Smooth muscle cell (in vitro differentiated cells): ENCODE measurements at regions not wholly inside any gene's neighbourhood (a gene's known extent, or its start where the extent isn't known, plus 50 kb on each side); places are given as distances from the start of the nearest gene placed in this dataset.

Experiments used
- DNase-seq: peaks from one replicate; lab custom pipeline; 2025; ENCODE audit not compliant: unreplicated experiment; lab: John Stamatoyannopoulos, UW
- H2AFZ ChIP-seq: fragments of 200-600 bp; sonication (generic); 2 replicates; pipeline ENCODE4 v1.6.0; 2016; ENCODE audit warnings: antibody characterized with exemption, low read depth, mild to moderate bottlenecking
- H3F3A ChIP-seq: fragments of 200-600 bp; sonication (generic); 2 replicates; pipeline ENCODE4 v1.6.0; 2017; ENCODE audit warnings: antibody characterized with exemption, low read depth
- H3K27ac ChIP-seq: fragments of 200-600 bp; sonication (generic); 2 replicates; pipeline ENCODE4 v1.5.1; 2016; ENCODE audit warnings: low read depth, mild to moderate bottlenecking
- H3K27me3 ChIP-seq: fragments of 200-600 bp; sonication (generic); 2 replicates; pipeline ENCODE4 v1.6.1; 2016; ENCODE audit warnings: low read depth, mild to moderate bottlenecking
- H3K36me3 ChIP-seq: fragments of 200-600 bp; sonication (generic); 2 replicates; pipeline ENCODE4 v1.5.1; 2016; ENCODE audit warnings: low read depth
- H3K4me1 ChIP-seq: fragments of 200-600 bp; sonication (generic); 2 replicates; pipeline ENCODE4 v1.5.1; 2016; ENCODE audit warnings: low read depth
- H3K4me2 ChIP-seq: fragments of 200-600 bp; sonication (generic); 2 replicates; pipeline ENCODE4 v1.6.0; 2016; ENCODE audit warnings: mild to moderate bottlenecking
- H3K4me3 ChIP-seq: fragments of 200-600 bp; sonication (generic); 2 replicates; pipeline ENCODE4 v1.5.1; 2016; ENCODE audit warnings: mild to moderate bottlenecking
- H3K79me2 ChIP-seq: fragments of 200-600 bp; sonication (generic); 2 replicates; pipeline ENCODE4 v1.6.0; 2016; ENCODE audit warnings: low read depth, mild to moderate bottlenecking
- H3K9ac ChIP-seq: fragments of 200-600 bp; sonication (generic); 2 replicates; pipeline ENCODE4 v1.6.0; 2016; ENCODE audit warnings: low read depth
- H3K9me3 ChIP-seq: fragments of 200-600 bp; sonication (generic); replicated peaks from 2 replicates; pipeline ENCODE4 v1.5.1; 2016; ENCODE audit warnings: low read depth
- H4K20me1 ChIP-seq: fragments of 200-600 bp; sonication (generic); 2 replicates; pipeline ENCODE4 v1.6.0; 2016; ENCODE audit warnings: low read depth
- WGBS: methylation state at CpG from one replicate; pipeline ENCODE4 v1.1.7; 2016; ENCODE audit warnings: low lambda C conversion rate; 5-methylcytosine and 5-hydroxymethylcytosine counted together
- TF ChIP-seq, protein P1 (sequence below): fragments of 200-600 bp; sonication (generic); IDR thresholded peaks from 2 replicates; pipeline ENCODE4 v1.5.1; 2017; ENCODE audit warnings: borderline replicate concordance, mild to moderate bottlenecking, antibody characterized with exemption; ENCODE audit not compliant: insufficient read depth, poor library complexity, severe bottlenecking

GRCh38 chr11:8766043-8766987 is 83.7 kb downstream of the RPL27A start:
- no peaks in the 10 kb centered on the region for H3K27me3 ChIP-seq
- H4K20me1 ChIP-seq, result peaks cover 97% of the 10 kb centered on the region
- no peak overlapping the region for H2AFZ ChIP-seq
- peak overlapping the region; percentile 72 for H3K9ac ChIP-seq
- DNase-seq, result no peak
- H3F3A ChIP-seq, result peaks cover 39% of the 10 kb centered on the region
- H3K4me3 ChIP-seq, result no peak overlapping the region
- H3K79me2 ChIP-seq, result peaks cover 68% of the 10 kb centered on the region
- peaks cover 41% of the 10 kb centered on the region for H3K4me1 ChIP-seq
- H3K36me3 ChIP-seq, result no peaks in the 10 kb centered on the region
- peak overlapping the region; percentile 91 for H3K27ac ChIP-seq
- H3K4me2 ChIP-seq, result peak overlapping the region; percentile 58
- H3K9me3 ChIP-seq, result no peaks in the 10 kb centered on the region
- TF ChIP-seq, protein P1, sequence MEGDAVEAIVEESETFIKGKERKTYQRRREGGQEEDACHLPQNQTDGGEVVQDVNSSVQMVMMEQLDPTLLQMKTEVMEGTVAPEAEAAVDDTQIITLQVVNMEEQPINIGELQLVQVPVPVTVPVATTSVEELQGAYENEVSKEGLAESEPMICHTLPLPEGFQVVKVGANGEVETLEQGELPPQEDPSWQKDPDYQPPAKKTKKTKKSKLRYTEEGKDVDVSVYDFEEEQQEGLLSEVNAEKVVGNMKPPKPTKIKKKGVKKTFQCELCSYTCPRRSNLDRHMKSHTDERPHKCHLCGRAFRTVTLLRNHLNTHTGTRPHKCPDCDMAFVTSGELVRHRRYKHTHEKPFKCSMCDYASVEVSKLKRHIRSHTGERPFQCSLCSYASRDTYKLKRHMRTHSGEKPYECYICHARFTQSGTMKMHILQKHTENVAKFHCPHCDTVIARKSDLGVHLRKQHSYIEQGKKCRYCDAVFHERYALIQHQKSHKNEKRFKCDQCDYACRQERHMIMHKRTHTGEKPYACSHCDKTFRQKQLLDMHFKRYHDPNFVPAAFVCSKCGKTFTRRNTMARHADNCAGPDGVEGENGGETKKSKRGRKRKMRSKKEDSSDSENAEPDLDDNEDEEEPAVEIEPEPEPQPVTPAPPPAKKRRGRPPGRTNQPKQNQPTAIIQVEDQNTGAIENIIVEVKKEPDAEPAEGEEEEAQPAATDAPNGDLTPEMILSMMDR, result no peak
- WGBS, result 72% methylated on average over 8 of the region's 8 CpGs

DNA sequence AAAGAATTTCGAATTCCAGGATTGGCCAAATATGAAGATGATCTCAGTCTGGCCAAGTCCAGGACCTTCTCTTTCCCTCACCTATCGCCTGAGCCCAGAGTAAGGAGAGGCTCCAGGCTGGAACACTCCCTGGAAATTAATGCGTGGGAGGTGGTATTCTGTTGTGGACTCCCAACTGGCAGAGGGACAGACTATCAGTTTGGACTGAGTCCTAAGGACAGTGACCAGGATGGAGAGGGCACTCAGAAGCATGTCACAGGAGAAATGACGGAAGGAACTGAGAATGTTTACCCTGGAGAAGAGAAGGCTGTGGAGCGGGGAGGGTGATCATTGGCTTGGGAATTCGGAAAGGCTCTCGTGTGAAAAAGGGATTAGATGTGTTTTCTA is 84.4 kb downstream of the RPL27A start:
- H3K79me2 ChIP-seq, result peaks cover 67% of the 10 kb centered on the region
- DNase-seq, result no peak
- H3K4me3 ChIP-seq, result no peak overlapping the region
- H3F3A ChIP-seq, result peaks cover 35% of the 10 kb centered on the region
- H3K27me3 ChIP-seq, result no peaks in the 10 kb centered on the region
- no peaks in the 10 kb centered on the region for H3K9me3 ChIP-seq
- no peak overlapping the region for H2AFZ ChIP-seq
- peaks cover 96% of the 10 kb centered on the region for H4K20me1 ChIP-seq
- no peaks in the 10 kb centered on the region for H3K36me3 ChIP-seq
- WGBS, result 86% methylated on average over 7 of the region's 7 CpGs
- peak overlapping the region; percentile 72 for H3K9ac ChIP-seq
- H3K4me2 ChIP-seq, result peak overlapping the region; percentile 58
- TF ChIP-seq, protein P1, result no peak
- peak overlapping the region; percentile 91 for H3K27ac ChIP-seq
- H3K4me1 ChIP-seq, result peaks cover 34% of the 10 kb centered on the region

DNA sequence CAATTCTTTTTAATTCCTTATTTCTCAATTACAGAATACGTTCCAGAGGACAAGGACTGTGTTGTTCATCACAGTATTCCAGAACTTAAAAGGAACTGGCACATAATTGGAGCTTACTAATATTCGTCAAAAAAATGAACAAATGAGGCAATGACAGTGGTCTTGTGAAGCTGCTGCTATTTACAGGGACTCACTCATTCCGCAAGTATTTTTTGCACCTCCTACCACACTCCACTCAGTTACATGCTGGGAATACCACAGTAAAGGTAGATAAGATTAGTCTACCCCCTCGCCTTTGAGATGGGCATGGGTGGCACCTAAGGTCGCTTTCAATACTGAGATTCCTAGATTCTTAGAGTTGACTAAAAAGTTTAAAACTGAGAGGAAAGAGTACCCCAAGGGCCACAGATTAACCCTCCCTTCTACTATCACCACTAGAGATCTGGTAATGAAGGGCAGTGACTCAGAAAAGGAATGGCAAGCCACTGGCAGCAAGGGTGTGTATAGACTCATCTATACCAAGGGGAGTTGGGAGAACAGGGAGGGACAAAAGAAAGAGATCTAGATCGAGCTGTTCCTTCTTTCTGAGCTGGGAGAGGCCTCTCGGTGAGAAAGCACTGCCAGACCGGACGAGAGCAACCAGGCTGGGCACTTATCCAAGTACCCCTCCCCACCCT is 85.0 kb downstream of the RPL27A start:
- H3K79me2 ChIP-seq, result peaks cover 67% of the 10 kb centered on the region
- H3K36me3 ChIP-seq, result no peaks in the 10 kb centered on the region
- peaks cover 28% of the 10 kb centered on the region for H3F3A ChIP-seq
- WGBS, result 52% methylated on average over 9 of the region's 9 CpGs
- no peak for DNase-seq
- H3K9me3 ChIP-seq, result no peaks in the 10 kb centered on the region
- H3K4me2 ChIP-seq, result peak overlapping the region; percentile 58
- H2AFZ ChIP-seq, result no peak overlapping the region
- H3K9ac ChIP-seq, result peak overlapping the region; percentile 72
- peaks cover 33% of the 10 kb centered on the region for H3K4me1 ChIP-seq
- peak overlapping the region; percentile 91 for H3K27ac ChIP-seq
- H3K27me3 ChIP-seq, result no peaks in the 10 kb centered on the region
- no peak overlapping the region for H3K4me3 ChIP-seq
- H4K20me1 ChIP-seq, result peaks cover 96% of the 10 kb centered on the region
- TF ChIP-seq, protein P1, result no peak
